HepG2 (cell line): ENCODE measurements at regions not wholly inside any gene's neighbourhood (a gene's known extent, or its start where the extent isn't known, plus 50 kb on each side); places are given as distances from the start of the nearest gene placed in this dataset.

Source experiments
- ATAC-seq: fragments of 200-7000 bp; cut with Tn5 transposase; 3 replicates; pipeline ENCODE4 v1.9.1; 2020; ENCODE audit warnings: mild to moderate bottlenecking, moderate library complexity
- BruUV-seq: library from RNA; stranded (reverse); fragments of 400-500 nt; replicated peaks from 2 replicates; lab custom pipeline; 2021; lab: Mats Ljungman, UMichigan
- CTCF ChIA-PET: fragments of 300-600 bp; formaldehyde crosslinking; extraction: SDS; loops from one replicate; lab custom pipeline; 2021; ENCODE audit warnings: low total read pairs, inconsistent platforms, low intra/inter-chr PET ratio; lab: Yijun Ruan, JAX
- POLR2A ChIA-PET: fragments of 350-600 bp; sonication (Branson Sonifier 250); formaldehyde crosslinking; loops from one replicate; lab custom pipeline; 2020; ENCODE audit warnings: antibody characterized with exemption, inconsistent platforms; lab: Yijun Ruan, JAX
- DNase-seq: peaks from one replicate; pipeline ENCODE4 v3.0.0-alpha.2; 2015; ENCODE audit warnings: low spot score
- FAIRE-seq: peaks from 3 replicates; lab custom pipeline; 2011; peaks lifted over from hg19 to GRCh38; lab: Jason Lieb, UNC
- H2AFZ ChIP-seq: one replicate; pipeline ENCODE4 v1.6.1; 2011; ENCODE audit warnings: low read length, inconsistent platforms
- H3K27ac ChIP-seq: fragments of 300-600 bp; 3 replicates; pipeline ENCODE4 v1.8.0; 2011; ENCODE audit warnings: mixed run types, mild to moderate bottlenecking, mixed read lengths, low read length, inconsistent platforms; ENCODE audit not compliant: insufficient read depth; ENCODE audit errors: extremely low read length
- H3K27me3 ChIP-seq, 2 experiments: fragments of 200-600 bp in 1 of 2; 2 replicates in 1 of 2; 3 replicates in 1 of 2; pipeline versions ENCODE4 v1.6.0 to v1.8.0; 2011; ENCODE audit warnings: low read length in 2 of 2, mild to moderate bottlenecking in 2 of 2, moderate library complexity in 2 of 2, inconsistent platforms in 1 of 2; ENCODE audit not compliant: insufficient read depth in 2 of 2, control insufficient read depth in 1 of 2
- H3K36me3 ChIP-seq, 2 experiments: fragments of 200-600 bp in 1 of 2; replicated peaks in 1 of 2; 2 replicates in 1 of 2; 3 replicates in 1 of 2; pipeline versions ENCODE4 v1.5.1 to v1.8.0; 2011; ENCODE audit warnings: low read length in 2 of 2, inconsistent platforms in 1 of 2; ENCODE audit not compliant: insufficient read depth in 2 of 2, control insufficient read depth in 1 of 2
- H3K4me1 ChIP-seq: 2 replicates; pipeline ENCODE4 v1.5.1; 2012; ENCODE audit warnings: low read length, inconsistent platforms; ENCODE audit not compliant: insufficient read depth
- H3K4me2 ChIP-seq: 2 replicates; pipeline ENCODE4 v1.6.0; 2011; ENCODE audit warnings: low read depth, low read length, inconsistent platforms
- H3K4me3 ChIP-seq, 3 experiments: fragments of 200-600 bp in 1 of 3; sonication (generic), shearing (Covaris generic) in 1 of 3; replicated peaks in 1 of 3; 2 replicates each; pipeline ENCODE4 v1.5.1; 2011 to 2016; ENCODE audit warnings: low read length in 3 of 3, inconsistent platforms in 2 of 3, low read depth in 2 of 3, mild to moderate bottlenecking in 2 of 3, control low read depth in 1 of 3, mixed read lengths in 1 of 3; ENCODE audit not compliant: insufficient read depth in 1 of 3
- H3K79me2 ChIP-seq: one replicate; pipeline ENCODE4 v1.6.1; 2011; ENCODE audit warnings: low read length, inconsistent platforms; ENCODE audit not compliant: insufficient read depth
- H3K9ac ChIP-seq: 2 replicates; pipeline ENCODE4 v1.6.0; 2011; ENCODE audit warnings: mild to moderate bottlenecking, low read depth, low read length, inconsistent platforms; ENCODE audit not compliant: insufficient read depth
- H3K9me3 ChIP-seq: 2 replicates; pipeline ENCODE4 v1.5.1; 2012; ENCODE audit warnings: mild to moderate bottlenecking, low read length
- H4K20me1 ChIP-seq: 2 replicates; pipeline ENCODE4 v1.6.0; 2011; ENCODE audit warnings: inconsistent platforms, mild to moderate bottlenecking, low read length, moderate library complexity; ENCODE audit not compliant: insufficient read depth
- FOXA3 ChIP-seq: IDR thresholded peaks from 2 replicates; pipeline ENCODE4 v1.6.1; 2016; ENCODE audit warnings: missing genetic modification reagents, missing compliant biosample characterization
- HNF4A ChIP-seq: sonication (generic); formaldehyde crosslinking; IDR thresholded peaks from 2 replicates; pipeline ENCODE4 v1.4.0; 2020; ENCODE audit warnings: missing genetic modification reagents
- TMF1 ChIP-seq: sonication (generic); formaldehyde crosslinking; IDR thresholded peaks from 2 replicates; pipeline ENCODE4 v1.8.1; 2022; ENCODE audit warnings: low read depth, missing genetic modification reagents
- ZNF468 ChIP-seq: sonication (generic); formaldehyde crosslinking; IDR thresholded peaks from 2 replicates; pipeline ENCODE4 v1.8.0; 2022; ENCODE audit warnings: mild to moderate bottlenecking, moderate library complexity, missing genetic modification reagents
- WGBS: methylation state at CpG from one replicate; pipeline ENCODE4 v1.1.6; 2017; ENCODE audit warnings: low lambda C conversion rate; 5-methylcytosine and 5-hydroxymethylcytosine counted together
- in situ Hi-C: cut with HindIII; loops from 2 replicates; pipeline ENCODE4 v1.10.0; 2017; ENCODE audit warnings: low pct_unique_long_range_greater_than_20kb; ENCODE audit not compliant: extremely low pct_ligation_motif_present
- intact Hi-C: fragments of 100-400 bp; cut with micrococcal nuclease; formaldehyde crosslinking; loops from one replicate; pipeline ENCODE4 v1.10.0; 2022; ENCODE audit not compliant: unreplicated experiment

DNA sequence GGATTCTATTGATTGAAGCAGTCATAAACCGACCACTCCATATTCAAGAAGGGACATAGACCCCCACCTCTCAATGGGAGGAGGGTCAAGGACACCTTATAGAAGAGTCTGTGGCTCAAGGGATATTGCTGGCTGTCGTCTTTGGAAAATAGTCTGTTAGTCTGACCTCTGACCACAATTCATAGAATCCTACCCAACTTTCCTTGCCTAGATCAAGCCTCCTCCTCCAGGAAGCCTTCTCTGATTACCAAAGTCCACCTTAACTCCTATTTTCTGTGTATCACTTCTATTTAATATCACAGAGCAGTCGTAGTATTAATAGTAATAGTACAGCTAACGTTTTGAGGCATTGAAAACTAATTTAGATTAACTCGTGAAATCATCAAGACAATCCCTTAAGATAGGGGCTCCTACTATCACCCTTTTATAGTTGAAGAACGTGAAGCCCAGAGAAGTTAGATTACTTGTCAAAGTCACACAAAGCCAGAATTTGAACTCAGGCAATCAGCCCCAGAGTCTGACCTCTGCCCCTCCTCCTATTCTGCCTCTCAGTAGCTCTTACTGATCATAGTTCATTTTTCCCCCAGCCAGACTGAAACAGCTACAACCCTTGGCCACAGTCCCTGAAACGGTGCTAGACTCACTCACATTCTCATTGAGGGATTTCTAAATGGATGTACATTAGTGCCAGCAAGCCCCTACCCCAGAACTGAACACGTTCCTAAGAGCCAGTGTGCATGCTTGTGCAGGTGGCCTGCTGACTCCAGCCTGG, 636.6 kb downstream of the MID1IP1 start:
- ATAC-seq (peak; percentile 60; the same call in 2 of the 3 replicates), DNase-seq (no peak), FAIRE-seq (no peak)
- H3K36me3 ChIP-seq, result no peaks in the 10 kb centered on the region
- no peaks in the 10 kb centered on the region for H3K27me3 ChIP-seq
- WGBS, result 39% methylated on average over 6 of the region's 8 CpGs
- peaks cover 14% of the 10 kb centered on the region for H3K4me1 ChIP-seq
- no peak overlapping the region for H3K9ac ChIP-seq
- intact Hi-C loops (no loop called here), in situ Hi-C loops (no loop called here)
- H3K79me2 ChIP-seq, result no peaks in the 10 kb centered on the region
- no TSS peak for BruUV-seq
- TF ChIP-seq ZNF468 (CRISPR knock-in tag), result no peak
- TF ChIP-seq HNF4A (CRISPR knock-in tag), result 0 out of 2 replicates have a peak, but pooled peaks have one; percentile 4
- H3K4me3 ChIP-seq, result no peak overlapping the region
- H3K9me3 ChIP-seq, result no peaks in the 10 kb centered on the region
- H4K20me1 ChIP-seq, result no peaks in the 10 kb centered on the region
- POLR2A ChIA-PET, result no interaction called here
- no peak overlapping the region for H3K27ac ChIP-seq
- H2AFZ ChIP-seq, result no peak overlapping the region
- CTCF ChIA-PET, result no interaction called here
- H3K4me2 ChIP-seq, result peak overlapping the region; percentile 7; the same call in 1 of the 2 replicates

DNA sequence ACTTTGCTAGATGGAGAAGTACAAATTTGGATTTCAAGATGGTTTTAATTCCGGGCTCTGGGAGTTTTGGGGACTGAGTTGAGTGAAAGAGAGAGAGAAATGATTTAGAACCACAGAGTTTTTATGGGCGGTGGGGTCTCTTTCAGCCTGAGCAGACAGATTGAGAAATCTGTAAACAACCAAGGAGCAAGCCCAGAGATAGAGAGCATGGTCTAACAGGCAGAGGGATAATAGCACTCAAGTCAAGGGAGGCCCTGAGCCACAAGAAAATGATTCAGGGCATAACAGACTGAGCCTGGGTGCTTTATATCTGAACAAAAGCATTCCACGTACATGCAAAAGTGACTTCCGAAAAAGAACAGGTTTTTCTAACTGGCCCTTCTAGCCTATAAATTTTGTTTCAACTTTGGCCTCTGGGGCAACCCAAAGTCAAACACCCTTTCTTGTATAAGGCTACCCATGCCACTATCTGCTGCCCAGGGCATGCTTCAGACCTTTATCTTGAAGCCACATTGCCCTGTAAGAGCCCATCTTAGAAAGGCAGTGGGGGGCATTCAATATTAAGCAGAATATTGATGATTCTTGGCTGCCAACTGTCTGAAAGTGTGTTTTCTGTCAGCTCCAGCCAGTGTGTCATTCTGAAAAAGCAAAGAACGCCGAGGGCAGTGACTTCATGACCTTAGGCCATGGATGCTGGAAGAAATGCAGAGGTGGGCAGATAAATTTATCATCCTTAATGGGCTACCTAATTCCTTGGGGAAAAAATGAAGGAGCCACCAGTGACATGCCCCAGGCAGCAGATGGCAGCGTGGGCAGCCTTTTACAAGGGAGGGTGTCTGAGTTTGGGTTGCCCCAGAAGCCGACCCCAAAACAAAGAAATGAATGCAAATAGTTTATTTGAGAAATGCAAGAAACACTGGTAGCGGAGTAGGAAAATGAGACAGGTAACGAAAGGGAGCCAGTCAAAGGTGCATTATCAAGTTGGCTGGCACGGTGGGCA, 637.6 kb downstream of the MID1IP1 start:
- 41% methylated on average over 9 of the region's 11 CpGs for WGBS
- Histone ChIP-seq H3K9ac (no peak overlapping the region), H3K4me2 (peak overlapping the region; percentile 7; the same call in 1 of the 2 replicates), H3K4me1 (peaks cover 14% of the 10 kb centered on the region), H4K20me1 (no peaks in the 10 kb centered on the region), H3K79me2 (no peaks in the 10 kb centered on the region), H3K27me3 (no peaks in the 10 kb centered on the region), H3K36me3 (no peaks in the 10 kb centered on the region), H3K9me3 (no peaks in the 10 kb centered on the region), H2AFZ (no peak overlapping the region), H3K4me3 (no peak overlapping the region), H3K27ac (no peak overlapping the region)
- CTCF ChIA-PET, result no interaction called here
- FAIRE-seq, result no peak
- peak; percentile 59; the same call in 2 of the 3 replicates for ATAC-seq
- in situ Hi-C loops, result no loop called here
- TF ChIP-seq TMF1, result no peak
- TF ChIP-seq FOXA3 (CRISPR knock-in tag), result 0 out of 2 replicates have a peak, but pooled peaks have one; percentile 9
- POLR2A ChIA-PET, result no interaction called here
- no TSS peak for BruUV-seq
- DNase-seq, result no peak
- intact Hi-C loops, result no loop called here
